Left ventricle myocardium inferior (tissue), 1 donor: ENCODE measurements at regions not wholly inside any gene's neighbourhood (a gene's known extent, or its start where the extent isn't known, plus 50 kb on each side); places are given as distances from the start of the nearest gene placed in this dataset.

Experiments used
- DNase-seq: peaks from one replicate; pipeline ENCODE4 v3.0.0-alpha.2; 2020
- H3K27ac ChIP-seq: fragments of 200-600 bp; replicated peaks from 2 replicates; pipeline ENCODE4 v1.8.0; 2021
- H3K27me3 ChIP-seq: fragments of 200-600 bp; 2 replicates; pipeline ENCODE4 v1.8.0; 2021; ENCODE audit warnings: low read depth
- H3K36me3 ChIP-seq: fragments of 200-600 bp; 2 replicates; pipeline ENCODE4 v1.8.0; 2021
- H3K4me1 ChIP-seq: fragments of 200-600 bp; 2 replicates; pipeline ENCODE4 v1.8.0; 2021
- H3K4me3 ChIP-seq: fragments of 200-600 bp; 2 replicates; pipeline ENCODE4 v1.8.0; 2021; ENCODE audit warnings: mild to moderate bottlenecking, moderate library complexity
- H3K9me3 ChIP-seq: fragments of 200-600 bp; replicated peaks from 2 replicates; pipeline ENCODE4 v1.8.0; 2021
- CTCF ChIP-seq: fragments of 200-600 bp; IDR thresholded peaks from 2 replicates; pipeline ENCODE4 v1.8.0; 2021; ENCODE audit warnings: antibody characterized with exemption, mild to moderate bottlenecking, borderline replicate concordance
- intact Hi-C: fragments of 100-400 bp; cut with micrococcal nuclease; formaldehyde crosslinking; loops from one replicate; pipeline ENCODE4 v1.11.0; 2022
- donor health status: DM: no; HTN: yes; CAD: no; lungs with severe emphysema.

- DNase-seq = no peak
- no peak for TF ChIP-seq CTCF
- intact Hi-C loops = no loop called here
- peaks cover 10% of the 10 kb centered on the region for H3K4me1 ChIP-seq
- no peaks in the 10 kb centered on the region for H3K36me3 ChIP-seq
- H3K27me3 ChIP-seq = no peaks in the 10 kb centered on the region
- no peak overlapping the region for H3K4me3 ChIP-seq
- peak overlapping the region; percentile 5 for H3K27ac ChIP-seq
- no peaks in the 10 kb centered on the region for H3K9me3 ChIP-seq
These were observed 115.0 kb upstream of the CLDN10 start for GRCh38 chr13:95437561-95437960.

GRCh38 chr13:95438297-95438696 lies 114.2 kb upstream of the CLDN10 start:
- TF ChIP-seq CTCF = no peak
- H3K4me1 ChIP-seq = peaks cover 10% of the 10 kb centered on the region
- no peak overlapping the region for H3K4me3 ChIP-seq
- H3K36me3 ChIP-seq = no peaks in the 10 kb centered on the region
- no peak for DNase-seq
- intact Hi-C loops = no loop called here
- no peaks in the 10 kb centered on the region for H3K9me3 ChIP-seq
- H3K27me3 ChIP-seq = no peaks in the 10 kb centered on the region
- H3K27ac ChIP-seq = peak overlapping the region; percentile 27

- TF ChIP-seq CTCF = no peak
- Histone ChIP-seq H3K4me3 (no peak overlapping the region), H3K36me3 (no peaks in the 10 kb centered on the region), H3K27me3 (no peaks in the 10 kb centered on the region), H3K27ac (no peak overlapping the region), H3K4me1 (peaks cover 10% of the 10 kb centered on the region), H3K9me3 (no peaks in the 10 kb centered on the region)
- DNase-seq = no peak
- intact Hi-C loops = no loop called here
These were observed 112.0 kb upstream of the CLDN10 start for GRCh38 chr13:95440441-95441088.

GRCh38 chr13:95441326-95441725 lies 111.2 kb upstream of the CLDN10 start:
- Histone ChIP-seq H3K4me1 (peaks cover 10% of the 10 kb centered on the region), H3K36me3 (no peaks in the 10 kb centered on the region), H3K27ac (no peak overlapping the region), H3K27me3 (no peaks in the 10 kb centered on the region), H3K4me3 (no peak overlapping the region), H3K9me3 (no peaks in the 10 kb centered on the region)
- intact Hi-C loops = no loop called here
- no peak for TF ChIP-seq CTCF
- no peak for DNase-seq

- no peak for TF ChIP-seq CTCF
- H3K4me3 ChIP-seq = no peak overlapping the region
- no peaks in the 10 kb centered on the region for H3K36me3 ChIP-seq
- intact Hi-C loops = no loop called here
- no peak overlapping the region for H3K27ac ChIP-seq
- no peaks in the 10 kb centered on the region for H3K27me3 ChIP-seq
- DNase-seq = no peak
- H3K9me3 ChIP-seq = no peaks in the 10 kb centered on the region
- no peaks in the 10 kb centered on the region for H3K4me1 ChIP-seq
These were observed 108.4 kb upstream of the CLDN10 start for GRCh38 chr13:95444006-95444730.
